ENCODE measurements at regions not wholly inside any gene's neighbourhood (a gene's known extent, or its start where the extent isn't known, plus 50 kb on each side); places are given as distances from the start of the nearest gene placed in this dataset.

- TF ChIP-seq EZH2 (IDR thresholded peaks at IDR 0.05; ENCODE audit: low read length) (no peak), CTCF (optimal IDR thresholded peaks at IDR 0.05 in 1 of 3, IDR thresholded peaks at IDR 0.05 in 1 of 3, conservative IDR thresholded peaks at IDR 0.05 in 1 of 3; ENCODE audit: extremely low read depth in 1 of 3, insufficient read depth in 2 of 3, low read length in 3 of 3) (no peak)
Observed at GRCh38 chr2:223225266-223225665, 173.3 kb downstream of the KCNE4 start.

Measured in keratinocyte (primary cell).